Coronary artery (tissue), 2 donors: ENCODE measurements at regions not wholly inside any gene's neighbourhood (a gene's known extent, or its start where the extent isn't known, plus 50 kb on each side); places are given as distances from the start of the nearest gene placed in this dataset.

Experiments used
- DNase-seq: peaks from one replicate; pipeline ENCODE4 v3.0.0-alpha.2; 2017; ENCODE audit warnings: low spot score
- H3K27ac ChIP-seq, 2 donors: fragments of 200-600 bp; sonication (generic); one replicate each; pipeline ENCODE4 v1.5.1; 2016 to 2019
- H3K4me3 ChIP-seq: fragments of 200-600 bp; sonication (generic); 2 replicates; pipeline ENCODE4 v1.5.1; 2016; ENCODE audit warnings: mild to moderate bottlenecking, moderate library complexity
- CTCF ChIP-seq: fragments of 200-600 bp; sonication (generic); IDR thresholded peaks from one replicate; pipeline ENCODE4 v1.5.1; 2019; ENCODE audit warnings: antibody characterized with exemption

GRCh38 chr13:68026077-68026476 is 795.9 kb upstream of the PCDH9 start:
- H3K27ac ChIP-seq = no peak overlapping the region
- H3K4me3 ChIP-seq = no peak overlapping the region
- DNase-seq = no peak
- no peak for TF ChIP-seq CTCF

GRCh38 chr13:68025604-68026003 is 795.5 kb upstream of the PCDH9 start:
- no peak overlapping the region for H3K4me3 ChIP-seq
- no peak for DNase-seq
- no peak overlapping the region for H3K27ac ChIP-seq
- no peak for TF ChIP-seq CTCF

GRCh38 chr13:68023838-68024581 is 793.9 kb upstream of the PCDH9 start:
- H3K4me3 ChIP-seq = no peak overlapping the region
- no peak overlapping the region for H3K27ac ChIP-seq
- no peak for DNase-seq
- no peak for TF ChIP-seq CTCF

GRCh38 chr13:68019901-68020300 is 789.8 kb upstream of the PCDH9 start:
- no peak overlapping the region for H3K4me3 ChIP-seq
- TF ChIP-seq CTCF = no peak
- DNase-seq = no peak
- H3K27ac ChIP-seq = no peak overlapping the region

- DNase-seq = no peak
- Histone ChIP-seq H3K27ac (no peak overlapping the region), H3K4me3 (no peak overlapping the region)
- no peak for TF ChIP-seq CTCF
Measured at GRCh38 chr13:68009546-68009945, 779.4 kb upstream of the PCDH9 start.

- Histone ChIP-seq H3K27ac (no peak overlapping the region), H3K4me3 (no peak overlapping the region)
- DNase-seq = no peak
- no peak for TF ChIP-seq CTCF
Measured at GRCh38 chr13:68007576-68007975, 777.4 kb upstream of the PCDH9 start.

- DNase-seq = no peak
- no peak for TF ChIP-seq CTCF
- Histone ChIP-seq H3K4me3 (no peak overlapping the region), H3K27ac (no peak overlapping the region)
Measured at GRCh38 chr13:67996101-67996500, 766.0 kb upstream of the PCDH9 start.
